Prostate gland (tissue), 2 donors: ENCODE measurements at regions not wholly inside any gene's neighbourhood (a gene's known extent, or its start where the extent isn't known, plus 50 kb on each side); places are given as distances from the start of the nearest gene placed in this dataset.

ENCODE experiments used
- POLR2A ChIP-seq: fragments of 450-650 bp; IDR thresholded peaks from one replicate; pipeline ENCODE4 v1.6.1; 2016; ENCODE audit warnings: antibody characterized with exemption, mild to moderate bottlenecking
- TF ChIP-seq, protein P1 (sequence below), 4 experiments: fragments of 200-600 bp in 2 of 4; fragments of 450-650 bp in 2 of 4; sonication (generic) in 2 of 4; IDR thresholded peaks; 1 replicate in 3 of 4; 2 replicates in 1 of 4; pipeline ENCODE4 v1.5.1; 2016 to 2019; ENCODE audit warnings: antibody characterized with exemption in 4 of 4, mild to moderate bottlenecking in 2 of 4, moderate library complexity in 2 of 4

DNA sequence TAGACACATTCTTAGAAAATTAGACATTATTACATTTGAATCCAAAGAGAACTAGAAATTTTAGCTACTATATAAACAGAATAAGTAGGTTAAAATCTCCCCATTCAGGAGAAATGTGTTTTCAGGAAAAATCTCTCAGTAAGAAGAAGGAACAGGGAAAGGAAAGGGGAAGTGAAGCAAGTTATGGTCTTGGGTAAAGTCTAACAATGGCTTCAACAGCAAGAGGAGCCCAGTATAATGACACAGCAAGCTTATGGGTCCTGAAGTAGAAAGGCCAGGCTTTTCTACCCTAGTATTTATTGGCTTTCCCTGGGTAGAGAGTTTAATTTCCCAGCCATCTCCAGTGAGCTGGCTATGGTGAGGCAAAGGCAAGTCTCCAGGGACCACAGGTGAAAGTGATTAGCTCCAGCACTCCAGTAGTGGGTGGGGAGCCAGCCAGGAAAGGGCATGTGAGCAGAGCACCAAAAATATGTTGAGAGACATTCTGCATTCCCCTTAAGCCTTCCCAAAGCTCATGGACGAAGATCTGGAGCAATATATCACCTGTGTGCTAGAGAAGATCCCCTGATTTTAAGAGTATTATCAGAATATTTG lies 981.7 kb downstream of the NR2F1-AS1 start:
- TF ChIP-seq, protein P1, sequence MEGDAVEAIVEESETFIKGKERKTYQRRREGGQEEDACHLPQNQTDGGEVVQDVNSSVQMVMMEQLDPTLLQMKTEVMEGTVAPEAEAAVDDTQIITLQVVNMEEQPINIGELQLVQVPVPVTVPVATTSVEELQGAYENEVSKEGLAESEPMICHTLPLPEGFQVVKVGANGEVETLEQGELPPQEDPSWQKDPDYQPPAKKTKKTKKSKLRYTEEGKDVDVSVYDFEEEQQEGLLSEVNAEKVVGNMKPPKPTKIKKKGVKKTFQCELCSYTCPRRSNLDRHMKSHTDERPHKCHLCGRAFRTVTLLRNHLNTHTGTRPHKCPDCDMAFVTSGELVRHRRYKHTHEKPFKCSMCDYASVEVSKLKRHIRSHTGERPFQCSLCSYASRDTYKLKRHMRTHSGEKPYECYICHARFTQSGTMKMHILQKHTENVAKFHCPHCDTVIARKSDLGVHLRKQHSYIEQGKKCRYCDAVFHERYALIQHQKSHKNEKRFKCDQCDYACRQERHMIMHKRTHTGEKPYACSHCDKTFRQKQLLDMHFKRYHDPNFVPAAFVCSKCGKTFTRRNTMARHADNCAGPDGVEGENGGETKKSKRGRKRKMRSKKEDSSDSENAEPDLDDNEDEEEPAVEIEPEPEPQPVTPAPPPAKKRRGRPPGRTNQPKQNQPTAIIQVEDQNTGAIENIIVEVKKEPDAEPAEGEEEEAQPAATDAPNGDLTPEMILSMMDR (IDR thresholded peaks at IDR 0.05), result no peak
- no peak for TF ChIP-seq POLR2A
